Sigmoid colon (tissue), 4 donors: ENCODE measurements at regions not wholly inside any gene's neighbourhood (a gene's known extent, or its start where the extent isn't known, plus 50 kb on each side); places are given as distances from the start of the nearest gene placed in this dataset.

ENCODE experiments used
- CTCF ChIP-seq, 4 experiments: fragments of 450-650 bp in 3 of 4; fragments of 200-600 bp in 1 of 4; IDR thresholded peaks; one replicate each; pipeline ENCODE4 v1.5.1; 2016 to 2019; ENCODE audit warnings: antibody characterized with exemption in 4 of 4, mild to moderate bottlenecking in 3 of 4, moderate library complexity in 2 of 4
- POLR2A ChIP-seq, 2 donors: fragments of 450-650 bp; IDR thresholded peaks; one replicate each; pipeline ENCODE4 v1.6.1; 2016; ENCODE audit warnings: antibody characterized with exemption in 2 of 2, mild to moderate bottlenecking in 2 of 2, moderate library complexity in 2 of 2
- POLR2AphosphoS5 ChIP-seq, 4 donors: sonication (generic); formaldehyde crosslinking; IDR thresholded peaks; one replicate each; pipeline ENCODE4 v1.6.1; 2017; ENCODE audit warnings: antibody characterized with exemption in 4 of 4

GRCh38 chr7:22907805-22908204, 85.2 kb upstream of the TOMM7 start:
- TF ChIP-seq CTCF (IDR thresholded peaks at IDR 0.05) (no peak), POLR2A (IDR thresholded peaks at IDR 0.05) (no peak), POLR2AphosphoS5 (IDR thresholded peaks at IDR 0.05) (no peak)
